ENCODE measurements at regions not wholly inside any gene's neighbourhood (a gene's known extent, or its start where the extent isn't known, plus 50 kb on each side); places are given as distances from the start of the nearest gene placed in this dataset.
"Not testable (repeated sequence)": the region's sequence is repeated elsewhere in the genome, so short reads cannot be mapped to it uniquely, and the experiment has no call there.

- not testable (repeated sequence) for DNase-seq
These were observed 83.1 kb upstream of the GOLGA6L4 start for GRCh38 chr15:84152381-84152979.

GRCh38 chr15:84153655-84154140 is 81.9 kb upstream of the GOLGA6L4 start:
- DNase-seq = not testable (repeated sequence)

DNA sequence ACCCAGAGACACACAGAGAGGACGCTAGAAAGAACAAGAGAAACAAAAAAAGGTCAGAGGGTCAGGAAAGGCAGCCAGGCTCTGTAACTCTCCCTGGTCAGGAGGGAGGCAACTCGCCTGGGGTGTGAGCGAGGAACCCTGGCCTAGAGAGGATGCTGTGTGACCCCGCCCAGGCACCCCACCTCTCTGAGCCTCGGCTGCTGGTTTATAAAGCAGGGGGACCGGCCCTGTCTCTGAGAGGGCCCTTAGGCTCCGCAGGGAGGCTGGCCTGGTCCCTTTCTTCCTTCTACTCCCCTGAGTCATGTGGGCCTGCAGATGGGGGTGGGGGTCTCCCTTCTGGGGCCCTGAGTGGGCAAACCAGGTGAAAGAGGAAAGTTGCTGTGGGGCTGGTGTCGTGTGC is 81.3 kb upstream of the GOLGA6L4 start:
- DNase-seq = not testable (repeated sequence)

DNA sequence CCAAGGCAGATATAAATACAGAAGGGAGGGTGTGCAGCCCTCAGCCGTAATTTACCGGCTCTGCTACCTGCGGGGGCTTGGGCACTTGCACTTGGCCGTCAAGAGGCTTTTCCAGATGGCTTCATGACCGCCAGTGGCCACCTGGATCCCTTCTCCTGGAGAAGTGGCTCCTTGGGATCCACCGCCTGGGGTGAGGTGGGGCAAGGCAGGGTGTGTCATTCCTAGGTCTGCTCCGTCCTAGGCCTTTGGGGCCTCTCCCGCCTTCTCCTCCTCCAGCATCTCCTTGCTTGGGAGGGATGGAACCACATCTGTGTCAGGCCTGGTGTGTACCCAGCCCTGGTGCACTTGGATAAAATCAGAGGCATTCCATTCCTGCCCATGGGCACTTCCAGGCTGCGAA is 80.8 kb upstream of the GOLGA6L4 start:
- not testable (repeated sequence) for DNase-seq

GRCh38 chr15:84155792-84156587 is 79.6 kb upstream of the GOLGA6L4 start:
- not testable (repeated sequence) for DNase-seq

DNA sequence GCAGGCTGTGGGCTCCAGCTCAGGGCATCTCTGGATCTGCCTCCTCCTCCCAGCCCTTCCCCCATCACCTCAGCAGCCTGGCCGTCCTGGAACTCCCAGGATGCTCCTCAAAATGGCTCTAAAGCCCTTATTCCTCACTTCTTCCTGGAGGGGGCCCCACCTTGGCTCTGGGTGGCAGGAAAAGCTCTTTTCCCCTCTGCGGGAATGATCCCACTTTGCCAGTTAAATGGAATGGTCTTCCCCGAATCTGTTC is 79.1 kb upstream of the GOLGA6L4 start:
- DNase-seq = not testable (repeated sequence)

GRCh38 chr15:84157056-84157632 is 78.4 kb upstream of the GOLGA6L4 start:
- not testable (repeated sequence) for DNase-seq

DNA sequence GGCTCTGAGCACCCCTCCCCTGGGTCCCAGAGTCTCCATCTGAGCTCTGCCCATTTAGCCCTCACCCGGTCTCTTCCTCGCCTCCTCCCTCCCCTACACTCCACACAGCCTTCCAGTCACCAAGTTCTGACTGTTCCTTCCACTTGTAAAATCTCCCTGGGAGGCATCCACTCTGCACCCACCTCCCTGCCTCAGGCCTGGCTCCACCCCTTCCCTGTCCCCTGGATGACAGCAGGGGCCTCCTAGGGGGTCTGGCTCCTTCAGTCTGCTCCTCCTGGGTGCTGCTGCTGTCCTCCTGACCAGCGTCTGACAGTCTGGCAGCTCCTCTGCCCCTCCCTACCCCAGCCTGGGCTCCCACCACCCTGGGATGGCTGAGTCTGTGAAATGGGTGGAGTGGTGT is 77.7 kb upstream of the GOLGA6L4 start:
- not testable (repeated sequence) for DNase-seq

GRCh38 chr15:84159346-84160269 is 76.0 kb upstream of the GOLGA6L4 start:
- not testable (repeated sequence) for DNase-seq

- DNase-seq = not testable (repeated sequence)
These were observed 70.9 kb upstream of the GOLGA6L4 start for GRCh38 chr15:84164423-84165292.

GRCh38 chr15:84170029-84170428 is 65.5 kb upstream of the GOLGA6L4 start:
- DNase-seq = not testable (repeated sequence)

- not testable (repeated sequence) for DNase-seq
These were observed 62.4 kb upstream of the GOLGA6L4 start for GRCh38 chr15:84173231-84173610.

Data from anterior cingulate cortex (tissue), 58 donors.